Breast epithelium (tissue), 3 donors: ENCODE measurements at regions not wholly inside any gene's neighbourhood (a gene's known extent, or its start where the extent isn't known, plus 50 kb on each side); places are given as distances from the start of the nearest gene placed in this dataset.

ENCODE experiments used
- CTCF ChIP-seq, 3 donors: fragments of 450-650 bp; IDR thresholded peaks; one replicate each; pipeline ENCODE4 v1.5.1; 2016 to 2017; ENCODE audit warnings: antibody characterized with exemption in 3 of 3, mild to moderate bottlenecking in 3 of 3, moderate library complexity in 3 of 3
- POLR2A ChIP-seq: fragments of 450-650 bp; IDR thresholded peaks from one replicate; pipeline ENCODE4 v1.6.1; 2016; ENCODE audit warnings: antibody characterized with exemption, mild to moderate bottlenecking, moderate library complexity
- POLR2AphosphoS5 ChIP-seq, 3 donors: sonication (generic); formaldehyde crosslinking; IDR thresholded peaks; one replicate each; pipeline ENCODE4 v1.6.1; 2017; ENCODE audit warnings: antibody characterized with exemption in 3 of 3

- TF ChIP-seq POLR2A (no peak), CTCF (IDR thresholded peaks at IDR 0.05) (no peak), POLR2AphosphoS5 (IDR thresholded peaks at IDR 0.05) (no peak)
These were observed 121.8 kb upstream of the ELL2 start for GRCh38 chr5:96083361-96083881.
